ENCODE measurements at regions not wholly inside any gene's neighbourhood (a gene's known extent, or its start where the extent isn't known, plus 50 kb on each side); places are given as distances from the start of the nearest gene placed in this dataset.

GRCh38 chr13:97544031-97544765 lies 110.2 kb downstream of the RAP2A start:
- TF ChIP-seq SP1 (IDR thresholded peaks at IDR 0.05) (no peak), NFRKB (IDR thresholded peaks at IDR 0.05) (no peak), SUZ12 (IDR thresholded peaks at IDR 0.05) (no peak), FOXK2 (IDR thresholded peaks at IDR 0.05) (no peak), L3MBTL2 (conservative IDR thresholded peaks at IDR 0.05) (no peak), PKNOX1 (IDR thresholded peaks at IDR 0.05) (no peak)
